SK-N-SH (cell line): ENCODE measurements at regions not wholly inside any gene's neighbourhood (a gene's known extent, or its start where the extent isn't known, plus 50 kb on each side); places are given as distances from the start of the nearest gene placed in this dataset.

Experiments used
- CTCF ChIA-PET: fragments of 300-600, 350-600 bp; formaldehyde crosslinking; extraction: SDS; loops from one replicate; lab custom pipeline; 2021; lab: Yijun Ruan, JAX
- POLR2A ChIA-PET: fragments of 350-600 bp; sonication (Branson Sonifier 250); formaldehyde crosslinking; extraction: SDS; loops from one replicate; lab custom pipeline; 2020; ENCODE audit warnings: antibody characterized with exemption, inconsistent platforms; lab: Yijun Ruan, JAX
- DNase-seq: peaks from one replicate; pipeline ENCODE4 v3.0.0; 2012
- H2AFZ ChIP-seq: fragments of 200-600 bp; sonication (generic); 2 replicates; pipeline ENCODE4 v1.8.1; 2016; ENCODE audit warnings: antibody characterized with exemption, mild to moderate bottlenecking, low read depth
- H3F3A ChIP-seq: fragments of 200-600 bp; sonication (generic); replicated peaks from 2 replicates; pipeline ENCODE3; 2016; ENCODE audit warnings: antibody characterized with exemption, mild to moderate bottlenecking; ENCODE audit not compliant: insufficient read depth
- H3K27ac ChIP-seq, 2 experiments: fragments of 200-500 bp in 1 of 2; fragments of 200-600 bp in 1 of 2; sonication (Bioruptor generic) in 1 of 2; sonication (generic), shearing (Covaris generic) in 1 of 2; 2 replicates each; pipeline versions ENCODE4 v1.5.1 to v1.6.1; 2014 to 2016; ENCODE audit warnings: low read depth in 2 of 2, inconsistent platforms in 1 of 2, low read length in 1 of 2, mild to moderate bottlenecking in 1 of 2, mixed read lengths in 1 of 2
- H3K27me3 ChIP-seq: fragments of 200-600 bp; sonication (generic), shearing (Covaris generic); 2 replicates; pipeline ENCODE4 v1.6.1; 2016; ENCODE audit warnings: mixed run types; ENCODE audit not compliant: insufficient read depth
- H3K36me3 ChIP-seq, 2 experiments: fragments of 200-500 bp in 1 of 2; fragments of 200-600 bp in 1 of 2; sonication (Bioruptor generic) in 1 of 2; sonication (generic) in 1 of 2; replicated peaks in 1 of 2; 2 replicates each; pipeline versions ENCODE3 to v1.5.1; 2014 to 2016; ENCODE audit warnings: low read length in 1 of 2, mild to moderate bottlenecking in 1 of 2; ENCODE audit not compliant: insufficient read depth in 2 of 2, control insufficient read depth in 1 of 2
- H3K4me1 ChIP-seq, 2 experiments: fragments of 200-500 bp in 1 of 2; fragments of 200-600 bp in 1 of 2; sonication (Bioruptor generic) in 1 of 2; sonication (generic), shearing (Covaris generic) in 1 of 2; 2 replicates each; pipeline versions ENCODE4 v1.5.1 to v1.6.1; 2014 to 2016; ENCODE audit warnings: low read depth in 1 of 2, low read length in 1 of 2, mixed run types in 1 of 2; ENCODE audit not compliant: insufficient read depth in 2 of 2, control insufficient read depth in 1 of 2
- H3K4me2 ChIP-seq: fragments of 200-600 bp; sonication (generic), shearing (Covaris generic); 2 replicates; pipeline ENCODE4 v1.6.1; 2017; ENCODE audit warnings: mixed run types
- H3K4me3 ChIP-seq, 2 experiments: fragments of 200-500 bp in 1 of 2; fragments of 200-600 bp in 1 of 2; sonication (Bioruptor generic) in 1 of 2; sonication (generic), shearing (Covaris generic) in 1 of 2; 2 replicates each; pipeline versions ENCODE4 v1.5.1 to v1.8.1; 2014 to 2016; ENCODE audit warnings: low read depth in 2 of 2, inconsistent platforms in 1 of 2, low read length in 1 of 2, mild to moderate bottlenecking in 1 of 2, mixed read lengths in 1 of 2, moderate library complexity in 1 of 2
- H3K79me2 ChIP-seq: fragments of 200-600 bp; sonication (generic); 2 replicates; pipeline ENCODE4 v1.8.1; 2017; ENCODE audit warnings: mild to moderate bottlenecking; ENCODE audit not compliant: insufficient read depth
- H3K9ac ChIP-seq: fragments of 200-600 bp; sonication (generic); 2 replicates; pipeline ENCODE4 v1.6.1; 2017; ENCODE audit warnings: mixed run types
- H3K9me2 ChIP-seq: fragments of 200-600 bp; sonication (generic); 2 replicates; pipeline ENCODE4 v1.6.1; 2017; ENCODE audit warnings: mixed run types
- H3K9me3 ChIP-seq: fragments of 200-600 bp; sonication (generic); 2 replicates; pipeline ENCODE4 v1.6.1; 2017; ENCODE audit warnings: mixed run types, mild to moderate bottlenecking, moderate library complexity
- H4K20me1 ChIP-seq: fragments of 200-600 bp; sonication (generic); 2 replicates; pipeline ENCODE4 v1.6.1; 2017; ENCODE audit warnings: mild to moderate bottlenecking, mixed run types; ENCODE audit not compliant: insufficient read depth
- EZH2phosphoT487 ChIP-seq: fragments of 200-600 bp; sonication (generic); IDR thresholded peaks from 2 replicates; pipeline ENCODE4 v1.6.1; 2017; ENCODE audit warnings: low read depth, mixed run types, mild to moderate bottlenecking, antibody characterized with exemption, moderate library complexity, borderline replicate concordance
- FOSL2 ChIP-seq: IDR thresholded peaks from 2 replicates; pipeline ENCODE4 v1.4.0; 2012; ENCODE audit warnings: low read depth, mild to moderate bottlenecking, moderate library complexity, borderline replicate concordance
- FOXJ3 ChIP-seq: sonication (generic); formaldehyde crosslinking; IDR thresholded peaks from 2 replicates; pipeline ENCODE4 v1.5.1; 2020; ENCODE audit warnings: mild to moderate bottlenecking, missing genetic modification reagents
- GABPA ChIP-seq: IDR thresholded peaks from 2 replicates; pipeline ENCODE4 v1.4.0; 2012; ENCODE audit warnings: low read depth, mild to moderate bottlenecking
- GATA2 ChIP-seq: sonication (generic); formaldehyde crosslinking; IDR thresholded peaks from 2 replicates; pipeline ENCODE4 v1.5.0; 2020; ENCODE audit warnings: mild to moderate bottlenecking, missing genetic modification reagents
- IRF3 ChIP-seq: fragments of 150-350 bp; IDR thresholded peaks from 2 replicates; pipeline ENCODE4 v1.6.1; 2016; ENCODE audit warnings: mild to moderate bottlenecking, low read depth, low read length
- POLR2AphosphoS5 ChIP-seq: IDR thresholded peaks from 2 replicates; pipeline ENCODE4 v1.6.1; 2012; ENCODE audit warnings: low read depth, low read length
- SIN3A ChIP-seq: IDR thresholded peaks from 2 replicates; pipeline ENCODE4 v1.6.1; 2012; ENCODE audit warnings: low read depth, mild to moderate bottlenecking, low read length, moderate library complexity, borderline replicate concordance
- TCF12 ChIP-seq: IDR thresholded peaks from 2 replicates; pipeline ENCODE4 v1.4.0; 2012
- USF1 ChIP-seq: IDR thresholded peaks from 2 replicates; pipeline ENCODE4 v1.4.0; 2012; ENCODE audit warnings: low read depth, borderline replicate concordance
- WGBS: methylation state at CpG from one replicate; pipeline ENCODE4 v1.1.6; 2017; ENCODE audit warnings: low lambda C conversion rate; 5-methylcytosine and 5-hydroxymethylcytosine counted together
- TF ChIP-seq, protein P1 (sequence below): IDR thresholded peaks from 2 replicates; pipeline ENCODE4 v1.4.0; 2012; ENCODE audit warnings: low read depth, borderline replicate concordance
- TF ChIP-seq, protein P2 (sequence below): fragments of 150-350 bp; IDR thresholded peaks from 2 replicates; pipeline ENCODE4 v1.6.1; 2017; ENCODE audit warnings: antibody characterized with exemption, low read length, low read depth, borderline replicate concordance

DNA sequence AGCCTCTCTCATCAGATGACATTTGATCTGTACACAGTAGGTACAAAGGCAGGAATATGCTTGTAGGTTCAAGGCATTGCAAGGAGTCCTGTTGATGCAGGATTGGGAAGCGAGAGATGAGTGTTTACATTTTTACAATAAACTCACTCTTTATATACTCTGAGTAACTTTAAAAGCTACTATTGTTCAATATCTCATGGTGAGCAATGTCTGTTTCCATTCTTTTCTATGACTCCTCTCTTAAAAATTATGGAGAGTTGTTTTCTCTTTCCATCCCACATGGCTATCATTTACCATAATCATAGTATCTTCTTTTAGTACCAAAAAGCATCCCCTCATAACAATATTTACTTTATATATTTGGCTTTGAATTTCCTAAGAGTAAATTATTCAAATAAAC, 314.0 kb upstream of the CDIN1 start:
- Histone ChIP-seq H4K20me1 (no peaks in the 10 kb centered on the region), H3K36me3 (no peaks in the 10 kb centered on the region), H3K27me3 (no peaks in the 10 kb centered on the region), H3K9ac (no peak overlapping the region), H3K9me2 (no peaks in the 10 kb centered on the region; the same call in 1 of the 2 replicates), H3K4me2 (no peak overlapping the region), H3F3A (no peaks in the 10 kb centered on the region), H3K79me2 (no peaks in the 10 kb centered on the region), H3K4me1 (no peaks in the 10 kb centered on the region), H3K27ac (no peak overlapping the region), H3K9me3 (no peaks in the 10 kb centered on the region), H2AFZ (no peak overlapping the region), H3K4me3 (no peak overlapping the region)
- DNase-seq, result no peak
- WGBS, result 91% methylated on average over 1 of the region's 1 CpG
- CTCF ChIA-PET, result interaction anchor here (1.7 kb wide), 1 partner anchor 514 kb away, joined by 4 read pairs; no protein-coding TSS in a partner anchor
- POLR2A ChIA-PET, result no interaction called here
- TF ChIP-seq IRF3 (no peak), TCF12 (no peak), GABPA (no peak), EZH2phosphoT487 (no peak), SIN3A (no peak), USF1 (no peak), FOSL2 (no peak), GATA2 (CRISPR knock-in tag) (no peak), POLR2AphosphoS5 (no peak)
- TF ChIP-seq, protein P1, sequence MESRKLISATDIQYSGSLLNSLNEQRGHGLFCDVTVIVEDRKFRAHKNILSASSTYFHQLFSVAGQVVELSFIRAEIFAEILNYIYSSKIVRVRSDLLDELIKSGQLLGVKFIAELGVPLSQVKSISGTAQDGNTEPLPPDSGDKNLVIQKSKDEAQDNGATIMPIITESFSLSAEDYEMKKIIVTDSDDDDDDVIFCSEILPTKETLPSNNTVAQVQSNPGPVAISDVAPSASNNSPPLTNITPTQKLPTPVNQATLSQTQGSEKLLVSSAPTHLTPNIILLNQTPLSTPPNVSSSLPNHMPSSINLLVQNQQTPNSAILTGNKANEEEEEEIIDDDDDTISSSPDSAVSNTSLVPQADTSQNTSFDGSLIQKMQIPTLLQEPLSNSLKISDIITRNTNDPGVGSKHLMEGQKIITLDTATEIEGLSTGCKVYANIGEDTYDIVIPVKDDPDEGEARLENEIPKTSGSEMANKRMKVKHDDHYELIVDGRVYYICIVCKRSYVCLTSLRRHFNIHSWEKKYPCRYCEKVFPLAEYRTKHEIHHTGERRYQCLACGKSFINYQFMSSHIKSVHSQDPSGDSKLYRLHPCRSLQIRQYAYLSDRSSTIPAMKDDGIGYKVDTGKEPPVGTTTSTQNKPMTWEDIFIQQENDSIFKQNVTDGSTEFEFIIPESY, result no peak
- TF ChIP-seq, protein P2, sequence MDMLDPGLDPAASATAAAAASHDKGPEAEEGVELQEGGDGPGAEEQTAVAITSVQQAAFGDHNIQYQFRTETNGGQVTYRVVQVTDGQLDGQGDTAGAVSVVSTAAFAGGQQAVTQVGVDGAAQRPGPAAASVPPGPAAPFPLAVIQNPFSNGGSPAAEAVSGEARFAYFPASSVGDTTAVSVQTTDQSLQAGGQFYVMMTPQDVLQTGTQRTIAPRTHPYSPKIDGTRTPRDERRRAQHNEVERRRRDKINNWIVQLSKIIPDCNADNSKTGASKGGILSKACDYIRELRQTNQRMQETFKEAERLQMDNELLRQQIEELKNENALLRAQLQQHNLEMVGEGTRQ, result no peak

- H3K27me3 ChIP-seq, result no peaks in the 10 kb centered on the region
- H3K4me2 ChIP-seq, result no peak overlapping the region
- H3K4me1 ChIP-seq, result no peaks in the 10 kb centered on the region
- no peaks in the 10 kb centered on the region for H3F3A ChIP-seq
- no peaks in the 10 kb centered on the region for H3K9me3 ChIP-seq
- CTCF ChIA-PET, result interaction anchor here (0.8 kb wide), 1 partner anchor 25 kb away, joined by 3 read pairs; no protein-coding TSS in a partner anchor
- H3K9me2 ChIP-seq, result no peaks in the 10 kb centered on the region
- H3K4me3 ChIP-seq, result no peak overlapping the region
- no peak overlapping the region for H3K27ac ChIP-seq
- no peak overlapping the region for H3K9ac ChIP-seq
- WGBS, result 96% methylated on average over 5 of the region's 5 CpGs
- DNase-seq, result no peak
- TF ChIP-seq FOXJ3 (no peak), TCF12 (no peak)
- TF ChIP-seq, all 33 proteins: peak for 0
- Histone ChIP-seq H3K79me2 (no peaks in the 10 kb centered on the region), H4K20me1 (no peaks in the 10 kb centered on the region), H3K36me3 (no peaks in the 10 kb centered on the region), H2AFZ (no peak overlapping the region)
- POLR2A ChIA-PET, result no interaction called here
These were observed 308.4 kb upstream of the CDIN1 start for GRCh38 chr15:36271048-36271447.
